HFFc6 (cell line): ENCODE measurements at regions not wholly inside any gene's neighbourhood (a gene's known extent, or its start where the extent isn't known, plus 50 kb on each side); places are given as distances from the start of the nearest gene placed in this dataset.

Experiments used
- DNase-seq: peaks from one replicate; pipeline ENCODE4 v3.0.0-alpha.2; 2018
- H3K27ac Mint-ChIP-seq: 2 replicates; pipeline ENCODE4 v1.8.0; 2020; ENCODE audit warnings: mild to moderate bottlenecking, mixed read lengths
- H3K27me3 Mint-ChIP-seq: 2 replicates; pipeline ENCODE4 v1.8.0; 2021; ENCODE audit warnings: mild to moderate bottlenecking, moderate library complexity, mixed read lengths; ENCODE audit not compliant: insufficient read depth
- H3K36me3 Mint-ChIP-seq: 2 replicates; pipeline ENCODE4 v1.8.0; 2021; ENCODE audit warnings: low read depth, mixed read lengths
- H3K4me1 Mint-ChIP-seq: 2 replicates; pipeline ENCODE4 v1.8.0; 2020; ENCODE audit warnings: low read depth, mixed read lengths
- H3K4me3 Mint-ChIP-seq: 2 replicates; pipeline ENCODE4 v1.8.0; 2020; ENCODE audit warnings: mild to moderate bottlenecking, moderate library complexity, mixed read lengths
- H3K9me3 Mint-ChIP-seq: 2 replicates; pipeline ENCODE4 v1.8.0; 2020; ENCODE audit warnings: mild to moderate bottlenecking, mixed read lengths
- TF ChIP-seq, protein P1 (sequence below): fragments of 200-600 bp; sonication (generic); IDR thresholded peaks from 2 replicates; pipeline ENCODE4 v1.5.0; 2021; ENCODE audit warnings: antibody characterized with exemption, mild to moderate bottlenecking

DNA sequence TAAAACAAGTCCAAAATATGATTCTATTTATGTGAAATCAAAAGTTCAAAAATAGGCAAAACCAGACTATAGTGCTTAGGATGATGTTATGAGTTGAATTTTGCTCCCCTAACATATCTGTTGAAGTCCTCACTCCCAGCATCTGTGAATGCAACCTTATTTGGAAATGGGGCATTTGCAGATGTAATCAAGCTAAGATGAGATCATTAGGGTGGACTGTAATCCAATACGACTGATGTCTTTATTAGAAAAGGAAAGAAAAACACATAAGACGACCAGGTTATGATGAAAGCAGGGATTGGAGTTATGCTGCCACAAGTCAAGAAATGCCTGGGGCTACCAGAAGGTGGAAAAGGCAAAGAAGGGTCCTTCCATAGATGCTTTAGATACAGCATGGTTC, 110.5 kb upstream of the CCDC39 start:
- Mint-ChIP-seq H3K4me3 (no peak overlapping the region), H3K9me3 (peaks cover 4% of the 10 kb centered on the region; the same call in 1 of the 2 replicates), H3K36me3 (no peaks in the 10 kb centered on the region), H3K27ac (no peak overlapping the region), H3K27me3 (peaks cover 1% of the 10 kb centered on the region; the same call in 1 of the 2 replicates), H3K4me1 (no peaks in the 10 kb centered on the region)
- TF ChIP-seq, protein P1, sequence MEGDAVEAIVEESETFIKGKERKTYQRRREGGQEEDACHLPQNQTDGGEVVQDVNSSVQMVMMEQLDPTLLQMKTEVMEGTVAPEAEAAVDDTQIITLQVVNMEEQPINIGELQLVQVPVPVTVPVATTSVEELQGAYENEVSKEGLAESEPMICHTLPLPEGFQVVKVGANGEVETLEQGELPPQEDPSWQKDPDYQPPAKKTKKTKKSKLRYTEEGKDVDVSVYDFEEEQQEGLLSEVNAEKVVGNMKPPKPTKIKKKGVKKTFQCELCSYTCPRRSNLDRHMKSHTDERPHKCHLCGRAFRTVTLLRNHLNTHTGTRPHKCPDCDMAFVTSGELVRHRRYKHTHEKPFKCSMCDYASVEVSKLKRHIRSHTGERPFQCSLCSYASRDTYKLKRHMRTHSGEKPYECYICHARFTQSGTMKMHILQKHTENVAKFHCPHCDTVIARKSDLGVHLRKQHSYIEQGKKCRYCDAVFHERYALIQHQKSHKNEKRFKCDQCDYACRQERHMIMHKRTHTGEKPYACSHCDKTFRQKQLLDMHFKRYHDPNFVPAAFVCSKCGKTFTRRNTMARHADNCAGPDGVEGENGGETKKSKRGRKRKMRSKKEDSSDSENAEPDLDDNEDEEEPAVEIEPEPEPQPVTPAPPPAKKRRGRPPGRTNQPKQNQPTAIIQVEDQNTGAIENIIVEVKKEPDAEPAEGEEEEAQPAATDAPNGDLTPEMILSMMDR = no peak
- no peak for DNase-seq

DNA sequence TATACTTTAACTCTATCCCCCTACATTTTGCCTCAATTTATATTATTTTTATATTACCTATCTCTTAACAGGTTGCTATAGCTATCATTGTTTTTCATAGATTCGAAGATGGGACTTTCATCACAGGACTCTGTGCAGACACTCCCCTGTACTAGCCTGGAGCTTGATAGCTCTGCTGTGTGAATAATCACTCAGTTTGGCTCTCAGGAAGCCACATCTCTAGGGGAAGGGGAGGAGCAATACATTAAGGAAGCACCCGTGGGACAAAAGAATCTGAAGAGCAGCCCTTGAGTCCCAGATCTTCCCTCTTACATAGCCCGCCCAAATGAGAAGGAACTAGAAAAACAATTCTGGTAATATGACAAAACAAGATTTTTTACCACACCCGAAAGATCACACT, 114.3 kb upstream of the FXR1 start:
- H3K27ac Mint-ChIP-seq = no peak overlapping the region
- no peaks in the 10 kb centered on the region for H3K36me3 Mint-ChIP-seq
- no peak overlapping the region for H3K4me3 Mint-ChIP-seq
- no peak for DNase-seq
- H3K27me3 Mint-ChIP-seq = no peaks in the 10 kb centered on the region
- H3K9me3 Mint-ChIP-seq = no peaks in the 10 kb centered on the region
- TF ChIP-seq, protein P1 = no peak
- no peaks in the 10 kb centered on the region for H3K4me1 Mint-ChIP-seq

DNA sequence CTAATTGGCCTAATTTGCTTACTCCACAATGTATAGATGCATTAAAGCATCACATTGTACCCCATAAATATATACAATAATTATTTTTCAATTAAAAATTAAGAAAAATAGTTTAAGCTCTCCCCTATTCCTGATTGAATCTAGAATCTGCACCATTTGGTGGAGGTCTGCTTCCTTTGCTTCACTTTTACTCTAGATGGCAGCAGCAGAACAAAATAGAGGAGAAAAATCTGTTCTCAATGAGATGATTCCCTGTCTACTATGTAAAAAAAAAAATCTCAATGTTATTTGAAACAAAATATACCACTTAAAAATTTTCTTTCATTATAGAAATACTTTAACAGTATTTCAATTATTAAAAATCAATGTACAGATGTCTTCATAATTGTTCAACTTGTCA, 109.6 kb upstream of the FXR1 start:
- DNase-seq = peak; percentile 9
- Mint-ChIP-seq H3K27ac (no peak overlapping the region), H3K27me3 (no peaks in the 10 kb centered on the region), H3K4me3 (no peak overlapping the region), H3K9me3 (no peaks in the 10 kb centered on the region), H3K36me3 (no peaks in the 10 kb centered on the region), H3K4me1 (no peaks in the 10 kb centered on the region)
- TF ChIP-seq, protein P1 = peak; percentile 68

DNA sequence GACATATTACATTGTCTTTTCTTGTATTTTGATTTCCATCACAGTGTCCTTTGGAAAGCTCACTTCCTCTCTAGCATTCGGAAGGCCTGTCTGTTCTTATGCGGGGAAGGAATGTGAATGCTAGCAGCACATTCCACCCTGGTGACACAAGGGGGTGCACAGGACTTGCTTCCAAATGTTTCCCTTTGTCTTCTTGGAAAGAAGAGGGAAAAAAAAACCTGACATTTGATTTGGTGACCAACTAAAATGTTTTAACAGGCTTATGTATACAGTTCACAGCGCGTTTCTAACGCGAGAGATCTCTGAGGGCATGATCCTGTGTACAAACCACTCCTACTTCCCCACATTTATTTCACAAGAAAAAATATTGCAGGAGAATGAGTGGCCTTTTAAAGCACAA, 107.6 kb upstream of the FXR1 start:
- Mint-ChIP-seq H3K36me3 (no peaks in the 10 kb centered on the region), H3K27me3 (no peaks in the 10 kb centered on the region), H3K4me3 (no peak overlapping the region), H3K27ac (no peak overlapping the region), H3K9me3 (no peaks in the 10 kb centered on the region), H3K4me1 (no peaks in the 10 kb centered on the region)
- TF ChIP-seq, protein P1 = peak; percentile 53
- peak; percentile 3 for DNase-seq

DNA sequence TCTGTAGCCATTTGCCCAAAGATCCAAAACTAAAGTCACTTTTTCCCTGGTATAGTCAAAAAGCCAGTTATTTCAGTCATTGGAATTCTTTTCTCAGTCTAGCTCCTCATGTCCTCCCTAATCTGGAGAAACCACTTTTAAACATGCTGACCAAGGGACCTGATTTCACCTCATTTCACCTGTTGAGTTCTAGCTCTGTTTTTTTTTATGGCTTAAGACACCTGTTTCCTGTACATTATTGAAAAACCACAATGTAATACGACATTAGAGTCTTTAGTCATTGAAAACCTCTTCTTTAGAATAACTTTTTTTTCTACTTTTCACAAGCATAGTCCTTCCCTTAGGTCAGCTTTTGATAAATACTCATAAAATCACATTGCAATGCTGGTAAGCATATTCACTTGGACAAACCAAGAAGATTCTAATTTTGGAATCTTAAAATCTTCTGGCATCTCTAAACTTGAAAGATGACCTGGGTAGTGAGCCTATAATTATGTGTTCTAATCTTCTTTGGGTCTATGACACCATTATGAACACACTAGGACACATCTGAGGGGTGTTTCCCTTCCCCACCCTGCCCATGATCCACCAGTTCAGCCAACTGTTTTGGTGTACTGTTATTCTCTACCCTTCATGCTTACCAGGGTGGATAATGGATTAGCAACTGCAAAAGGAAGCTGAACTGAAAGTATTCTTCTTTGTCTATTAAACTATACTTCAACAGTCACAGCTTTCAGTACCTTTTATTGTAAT, 103.5 kb upstream of the FXR1 start:
- no peak overlapping the region for H3K4me3 Mint-ChIP-seq
- no peaks in the 10 kb centered on the region for H3K36me3 Mint-ChIP-seq
- no peaks in the 10 kb centered on the region for H3K27me3 Mint-ChIP-seq
- no peak for DNase-seq
- no peaks in the 10 kb centered on the region for H3K9me3 Mint-ChIP-seq
- no peak overlapping the region for H3K27ac Mint-ChIP-seq
- TF ChIP-seq, protein P1 = no peak
- no peaks in the 10 kb centered on the region for H3K4me1 Mint-ChIP-seq
